IPS DF 19.7 (cell line): ENCODE measurements at regions not wholly inside any gene's neighbourhood (a gene's known extent, or its start where the extent isn't known, plus 50 kb on each side); places are given as distances from the start of the nearest gene placed in this dataset.
A peak's percentile ranks its signal among the peaks of the same experiment; 100 is the strongest.

ENCODE experiments used
- DNase-seq: peaks from one replicate; pipeline ENCODE4 v3.0.0-alpha.2; 2013; ENCODE audit warnings: low read depth, low spot score

DNA sequence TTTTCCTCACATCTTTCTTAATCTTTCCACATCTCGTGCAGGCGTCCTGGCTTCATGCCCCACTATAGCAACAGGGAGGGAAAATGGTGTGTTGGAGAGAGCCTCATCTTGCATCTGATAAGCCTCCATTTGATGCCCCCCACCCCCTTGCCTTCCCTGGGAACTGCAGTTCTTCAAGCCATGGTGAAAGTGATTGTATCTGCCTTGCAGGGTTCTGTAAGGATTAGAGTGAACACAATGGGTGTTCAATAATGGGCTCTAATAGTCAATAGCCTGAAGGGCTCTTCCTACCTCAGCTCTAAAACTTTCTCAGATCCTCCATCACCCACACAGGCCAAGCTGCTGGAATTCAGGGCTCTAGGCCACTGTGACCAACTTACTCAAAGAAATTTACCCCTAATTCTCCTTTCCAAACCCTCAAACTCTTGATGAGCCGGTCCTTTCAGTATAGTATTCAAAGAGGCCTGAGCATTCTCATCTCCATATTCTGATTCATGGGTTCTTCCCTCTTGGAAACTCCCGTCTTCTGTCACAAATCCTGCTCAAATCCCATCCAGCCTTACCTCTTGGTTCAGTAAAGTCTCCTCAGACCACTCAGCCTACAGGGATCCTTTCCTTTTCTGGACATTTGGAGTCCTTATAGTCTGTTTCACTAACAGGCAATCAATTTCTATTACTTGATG is 128.3 kb upstream of the TRIM2 start:
- DNase-seq, result no peak

DNA sequence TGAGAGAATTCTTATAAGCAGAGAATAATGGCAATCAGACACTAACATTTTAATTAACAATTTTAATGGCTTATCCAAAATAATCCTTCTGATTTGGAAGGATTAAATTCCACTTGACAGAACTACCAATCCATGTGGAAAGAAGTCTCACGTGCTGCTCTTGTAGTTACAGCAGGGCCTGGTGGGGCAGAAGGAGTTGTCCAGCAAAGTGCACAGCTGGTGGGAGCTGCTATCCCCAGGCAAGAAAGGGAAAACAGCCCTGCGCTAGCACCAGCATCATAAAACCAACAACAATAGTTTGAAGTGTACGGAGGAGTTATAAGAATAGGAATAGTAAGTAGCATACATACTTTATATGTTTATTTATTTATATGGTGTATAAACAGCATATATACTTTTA is 127.4 kb upstream of the TRIM2 start:
- no peak for DNase-seq

DNA sequence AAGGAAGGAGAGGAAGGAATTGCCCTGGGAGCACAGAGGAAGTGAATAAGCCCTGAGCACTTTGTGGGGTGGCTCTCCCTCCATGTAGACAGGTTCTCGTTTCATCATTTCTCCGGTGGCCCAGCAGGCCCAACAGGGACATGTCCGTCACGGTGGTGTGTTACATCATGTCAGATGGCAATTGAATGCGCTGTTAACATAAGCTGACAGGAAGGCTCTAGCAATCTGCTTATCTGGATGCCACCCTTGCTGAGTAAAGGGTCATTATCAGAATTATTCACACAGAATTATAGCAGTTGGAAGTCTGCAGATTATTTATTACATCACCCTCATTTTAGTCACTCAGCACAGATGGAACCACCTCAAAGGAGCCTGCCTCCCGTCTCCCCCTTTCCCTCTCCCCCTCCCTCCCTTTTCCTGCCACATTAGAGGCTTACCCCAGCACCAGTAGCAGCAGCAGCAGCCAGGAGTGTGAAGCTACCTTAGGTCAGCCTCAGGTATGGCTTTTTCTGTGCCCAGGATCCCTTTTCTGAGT is 124.3 kb upstream of the TRIM2 start:
- no peak for DNase-seq

DNA sequence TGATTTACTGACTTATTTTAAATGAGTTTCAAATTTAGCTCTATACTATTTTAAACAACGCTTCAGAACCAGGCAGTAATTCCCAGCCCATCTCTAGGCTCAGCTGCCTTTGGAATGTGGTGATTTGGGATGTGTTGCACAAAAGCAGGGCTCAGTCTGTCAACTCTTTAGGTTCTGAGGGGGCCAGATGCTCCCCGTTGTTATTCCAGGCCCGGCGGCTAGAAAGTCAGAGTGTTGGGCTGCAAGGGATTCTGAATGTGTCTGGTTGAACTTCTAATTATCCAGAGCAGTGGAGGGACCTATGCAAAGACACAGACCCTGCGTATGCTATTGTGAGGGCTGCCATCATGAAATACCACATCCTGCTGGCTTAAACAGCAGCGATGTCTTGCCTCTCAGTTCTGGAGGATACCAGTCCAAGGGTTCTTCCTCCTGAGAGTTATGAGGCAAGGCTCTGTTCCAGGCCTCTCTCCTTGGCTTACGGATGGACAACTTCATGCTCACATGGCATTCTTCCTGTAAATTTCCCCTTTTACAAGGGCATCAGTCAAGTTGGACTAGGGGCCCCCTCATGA is 123.2 kb upstream of the TRIM2 start:
- no peak for DNase-seq

DNA sequence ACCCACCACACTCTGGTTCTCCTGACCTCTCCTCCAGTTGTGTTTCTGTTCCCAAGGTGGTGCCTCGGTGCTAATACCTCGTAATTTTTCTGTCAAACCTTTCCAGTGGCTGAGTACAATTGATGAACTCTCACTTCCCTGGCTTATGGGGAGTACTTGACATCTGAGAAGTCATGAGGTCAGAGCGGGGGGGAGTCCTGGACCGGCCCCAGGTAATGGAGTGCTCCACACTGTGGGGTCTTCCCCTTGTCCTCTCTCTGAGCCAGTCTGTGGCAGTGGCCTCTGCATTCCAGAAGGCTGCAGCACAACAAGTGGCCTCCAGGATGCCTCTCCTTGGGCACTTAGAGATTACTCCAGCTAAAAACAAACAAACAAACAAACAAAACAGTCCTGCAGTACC is 122.5 kb upstream of the TRIM2 start:
- no peak for DNase-seq

DNA sequence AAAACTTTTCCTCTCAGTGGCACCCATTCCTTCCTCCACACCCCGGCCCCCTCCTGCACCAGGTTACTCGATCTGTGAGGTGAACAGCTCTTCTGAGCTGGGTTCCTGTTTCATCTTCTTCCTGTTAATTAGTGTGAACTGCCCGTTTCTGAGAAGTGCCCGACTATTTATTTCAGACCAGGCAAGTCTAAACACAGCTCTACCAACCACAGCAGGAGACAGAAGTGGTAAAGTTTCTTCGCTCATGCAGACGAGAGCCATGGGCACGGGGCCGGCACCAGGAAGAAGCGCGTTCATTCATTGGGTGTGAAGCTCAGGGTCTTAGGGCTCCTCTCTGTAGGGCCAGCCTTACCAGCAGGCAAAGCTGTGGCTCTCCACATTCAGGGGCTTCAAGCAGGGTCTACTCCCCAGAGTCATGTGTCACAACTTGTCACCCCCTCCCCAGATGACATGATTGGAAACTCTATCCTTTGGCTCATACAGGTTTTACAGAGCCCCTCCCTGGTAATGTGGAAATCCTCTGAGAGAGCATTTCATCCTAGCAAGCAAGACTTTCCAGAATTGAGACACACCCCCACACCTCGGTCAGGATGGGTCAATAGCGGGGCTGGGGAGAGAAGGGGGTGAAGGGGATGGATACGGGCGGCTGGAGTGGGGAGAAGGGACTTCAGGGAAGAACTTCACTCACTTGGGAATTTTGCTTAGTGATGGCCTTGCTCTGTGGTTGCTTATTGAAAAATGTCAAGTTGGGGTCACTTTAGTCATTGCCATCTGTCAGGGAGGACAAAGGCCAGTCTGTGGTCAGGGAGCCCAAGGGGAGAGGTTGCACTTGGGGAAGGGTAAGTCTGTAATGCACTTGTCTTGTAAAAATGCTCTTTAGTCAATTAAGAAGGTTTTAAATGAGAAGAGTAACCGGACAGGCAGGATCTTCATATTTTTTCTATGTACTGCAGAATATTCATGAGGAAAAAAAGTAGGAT is 121.6 kb upstream of the TRIM2 start:
- no peak for DNase-seq

DNA sequence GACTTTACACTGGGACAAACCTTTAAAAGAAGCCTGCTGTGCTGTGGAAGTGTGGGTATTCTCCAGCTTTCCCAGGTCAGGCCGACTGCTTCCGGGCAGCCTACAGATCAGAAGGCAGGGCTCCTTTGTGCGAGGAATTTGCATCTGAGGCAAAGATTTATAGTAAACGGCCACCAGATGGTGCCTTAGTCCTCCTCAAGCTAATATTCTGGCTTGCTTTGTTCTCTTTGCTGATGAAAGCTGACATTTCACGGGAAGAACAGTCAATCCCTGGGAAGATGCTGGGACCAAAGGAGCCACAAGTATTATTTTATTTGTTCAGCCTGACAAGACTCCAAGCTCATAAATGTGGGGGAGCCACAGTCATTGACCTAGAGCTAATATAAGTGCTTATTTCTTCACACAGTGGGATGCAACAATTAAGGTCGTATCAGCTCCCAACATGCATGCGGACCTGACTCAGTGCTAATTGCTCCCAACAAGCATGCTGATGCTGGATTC is 120.7 kb upstream of the TRIM2 start:
- peak; percentile 92 for DNase-seq

DNA sequence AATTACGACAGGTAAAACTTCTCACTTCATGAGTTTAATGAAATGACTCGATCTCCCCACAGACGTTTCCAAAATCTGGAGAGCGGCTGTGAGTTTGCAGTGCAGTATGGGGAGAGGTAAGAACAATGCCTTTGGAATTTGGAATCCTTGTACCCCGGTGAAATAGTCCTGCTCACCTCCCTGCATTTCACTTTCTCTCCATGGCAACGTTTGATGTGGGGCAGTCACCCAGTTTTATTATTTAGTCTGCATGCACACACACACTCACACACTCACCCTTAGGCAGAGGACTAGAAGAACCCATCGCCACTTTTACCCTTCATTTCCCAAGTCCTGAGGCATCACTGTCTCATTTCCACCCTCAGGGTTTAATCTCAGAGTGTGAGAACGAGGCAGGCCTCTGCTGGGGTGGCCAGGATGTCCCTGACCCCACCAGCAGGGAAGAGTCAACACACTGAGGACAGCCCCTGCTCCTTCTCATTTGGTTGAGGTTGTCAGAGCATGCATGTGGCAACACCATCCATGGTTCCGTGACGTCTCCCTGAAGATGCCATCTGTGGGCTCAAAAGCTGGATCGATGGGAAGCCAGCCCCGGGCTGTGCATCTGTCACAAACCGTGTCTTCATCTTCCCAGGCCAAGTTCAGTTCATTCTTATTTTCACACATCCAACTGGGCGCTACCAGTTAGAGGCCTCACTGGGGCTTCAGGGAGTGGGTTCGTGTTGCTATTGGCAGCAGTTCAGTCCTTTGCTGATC is 119.8 kb upstream of the TRIM2 start:
- DNase-seq, result no peak

DNA sequence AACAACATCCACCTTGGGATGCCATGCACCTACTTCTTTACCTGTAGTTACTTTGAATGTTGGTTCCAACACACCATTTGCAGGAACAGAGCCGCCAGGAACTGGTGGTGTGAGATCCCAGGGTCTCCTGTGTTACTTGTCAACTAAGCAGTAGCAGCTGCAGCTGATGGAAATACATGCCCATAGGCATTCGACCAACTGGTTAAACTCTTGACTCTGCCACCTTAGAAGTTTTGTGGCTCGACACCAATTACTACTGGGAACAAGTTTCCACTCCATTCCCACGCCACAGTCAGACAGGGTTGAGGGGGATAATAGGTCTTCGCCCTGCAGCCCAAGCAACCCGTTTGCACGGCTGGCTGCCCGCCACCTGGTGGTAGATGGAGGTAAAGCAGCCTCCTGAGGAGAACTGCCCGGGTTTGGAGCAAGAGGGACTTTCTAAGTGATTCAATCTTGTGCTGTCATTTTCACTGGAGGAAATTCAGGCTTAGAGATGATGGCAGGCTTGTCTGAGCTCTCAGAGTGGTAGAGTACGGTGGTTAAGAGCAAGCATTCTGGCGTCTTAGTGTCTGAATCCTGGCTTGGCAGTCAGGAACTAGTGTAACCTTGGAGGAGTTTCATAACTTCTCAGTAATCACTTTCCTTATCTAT is 119.1 kb upstream of the TRIM2 start:
- no peak for DNase-seq

DNA sequence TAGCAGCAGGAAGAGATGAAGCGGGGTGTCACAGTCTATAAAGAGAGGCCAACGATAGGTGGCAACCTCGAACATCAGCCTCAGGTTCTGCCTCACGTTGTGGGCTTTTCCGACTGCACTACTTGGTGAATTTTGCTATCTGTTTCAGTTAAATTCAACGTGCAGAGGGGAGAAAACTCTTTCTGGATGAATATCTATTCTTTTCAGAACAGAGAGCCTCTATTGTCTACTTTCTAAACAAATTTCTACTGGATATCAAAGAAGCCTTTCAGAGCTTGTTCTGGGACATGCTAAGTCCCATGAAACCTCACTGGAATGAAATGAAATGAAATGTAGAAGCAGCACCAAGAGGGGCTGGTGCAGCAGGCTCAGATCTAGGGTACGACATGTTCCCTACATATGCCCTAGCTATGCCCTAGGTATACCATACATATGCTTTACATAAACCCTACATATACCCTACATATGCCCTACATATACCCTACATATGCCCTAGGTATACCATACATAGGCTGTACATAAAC is 116.5 kb upstream of the TRIM2 start:
- no peak for DNase-seq

DNA sequence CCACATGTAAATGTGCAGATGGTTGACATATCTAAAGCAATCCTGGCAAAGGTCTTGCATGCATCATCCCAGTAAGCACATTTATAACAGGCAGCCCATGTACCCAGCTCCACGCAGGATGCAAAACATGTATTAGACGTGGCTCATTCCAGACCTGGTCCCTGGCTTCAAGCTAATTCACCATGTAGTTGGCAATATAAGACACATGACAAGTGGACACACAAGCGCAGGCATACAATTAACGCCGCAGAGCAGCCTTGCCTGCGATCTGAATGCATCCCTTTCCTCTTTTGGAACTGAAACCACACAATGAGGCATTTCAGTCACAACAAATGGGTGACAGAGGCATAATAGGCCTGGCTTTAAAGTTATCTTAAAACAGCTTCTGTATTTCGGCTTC is 114.5 kb upstream of the TRIM2 start:
- DNase-seq, result no peak

DNA sequence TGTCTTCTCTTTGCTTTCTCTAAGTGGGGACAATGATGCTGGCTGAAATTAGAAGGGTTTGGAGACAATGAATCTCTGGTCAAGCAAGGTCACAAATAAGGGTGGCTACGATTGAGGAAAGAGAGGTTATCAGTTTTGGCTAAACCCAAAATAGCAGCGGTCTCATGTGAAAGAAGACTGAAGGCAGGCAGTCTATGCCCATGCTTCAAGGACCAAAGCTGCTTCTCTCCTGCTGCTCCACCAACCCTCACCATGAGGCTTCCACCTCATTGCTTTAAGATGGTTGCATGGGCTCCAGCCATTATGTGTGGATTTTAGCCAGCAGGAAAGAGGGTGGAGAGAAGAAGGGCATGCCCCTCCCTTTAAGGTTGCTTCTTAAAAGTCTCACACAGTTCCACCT is 114.1 kb upstream of the TRIM2 start:
- no peak for DNase-seq

DNA sequence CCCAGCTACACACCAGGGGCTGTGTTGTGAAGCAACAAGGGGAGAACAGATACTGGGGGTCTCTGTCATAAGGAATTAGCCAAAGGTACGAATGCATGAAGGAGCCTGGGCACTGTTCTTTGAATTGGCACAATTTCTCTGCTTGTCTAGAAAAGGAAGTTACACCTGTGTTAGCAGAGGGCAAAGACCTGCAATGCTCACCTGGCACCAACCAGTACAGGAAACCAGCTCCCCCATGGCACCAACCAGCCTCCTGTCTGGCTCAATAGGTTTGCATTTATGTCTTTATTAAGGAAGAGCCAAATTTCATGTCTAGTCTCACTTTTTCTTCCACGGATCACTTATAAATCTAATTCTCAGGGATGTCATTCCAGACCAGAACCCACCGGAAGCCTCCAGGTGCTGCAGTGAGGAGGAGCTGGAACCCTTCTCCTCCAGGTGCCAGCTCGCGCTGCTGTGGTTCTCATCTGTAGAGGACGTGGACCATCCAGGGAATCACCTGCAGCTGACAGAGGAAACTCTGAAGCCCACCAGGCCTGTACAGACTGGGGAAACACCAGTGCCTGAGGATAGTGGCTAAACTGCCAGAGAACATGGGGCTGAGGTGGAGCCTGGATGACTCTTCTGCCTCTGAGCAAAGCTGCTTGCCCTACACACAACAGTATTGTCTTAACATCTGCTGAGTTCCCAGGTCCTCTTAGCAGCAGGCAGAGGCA is 113.4 kb upstream of the TRIM2 start:
- DNase-seq, result no peak

DNA sequence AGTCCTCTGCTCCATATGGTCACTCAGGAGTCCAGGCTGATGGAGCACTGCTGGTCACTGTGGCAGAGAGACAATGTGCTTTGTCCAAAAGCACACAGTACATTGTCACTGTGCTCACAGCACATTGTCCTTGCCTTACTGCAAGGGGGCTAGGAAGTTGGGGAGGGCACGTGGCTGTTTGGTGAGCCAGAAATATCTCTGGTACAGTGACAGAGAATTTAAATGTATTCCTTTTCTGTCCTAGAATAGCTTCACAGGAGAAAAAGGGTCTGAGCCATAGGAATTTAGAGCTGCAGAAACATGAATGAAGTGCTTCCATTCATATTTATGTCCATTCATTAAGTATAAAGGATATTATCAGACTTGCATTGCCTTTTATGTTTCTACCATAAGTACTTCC is 110.8 kb upstream of the TRIM2 start:
- no peak for DNase-seq

DNA sequence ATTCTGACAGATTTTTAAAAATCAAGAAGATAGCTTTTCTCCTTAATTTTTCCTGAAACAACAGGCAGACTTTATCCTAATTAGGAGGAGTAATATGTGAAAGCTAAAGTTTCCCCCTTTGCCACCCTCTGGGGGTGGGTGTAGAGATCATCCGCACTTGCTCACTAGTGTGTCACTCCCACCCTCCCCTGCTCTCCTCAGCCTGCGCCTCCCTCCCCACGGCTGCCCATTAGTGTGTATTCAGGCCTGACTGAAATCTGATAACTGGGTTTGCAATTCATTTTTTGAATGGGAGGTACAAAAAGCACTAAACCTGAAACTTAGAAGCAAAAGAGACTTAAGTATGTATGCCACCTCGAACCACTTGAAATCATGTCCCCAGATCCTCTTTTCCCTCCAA is 110.4 kb upstream of the TRIM2 start:
- no peak for DNase-seq

DNA sequence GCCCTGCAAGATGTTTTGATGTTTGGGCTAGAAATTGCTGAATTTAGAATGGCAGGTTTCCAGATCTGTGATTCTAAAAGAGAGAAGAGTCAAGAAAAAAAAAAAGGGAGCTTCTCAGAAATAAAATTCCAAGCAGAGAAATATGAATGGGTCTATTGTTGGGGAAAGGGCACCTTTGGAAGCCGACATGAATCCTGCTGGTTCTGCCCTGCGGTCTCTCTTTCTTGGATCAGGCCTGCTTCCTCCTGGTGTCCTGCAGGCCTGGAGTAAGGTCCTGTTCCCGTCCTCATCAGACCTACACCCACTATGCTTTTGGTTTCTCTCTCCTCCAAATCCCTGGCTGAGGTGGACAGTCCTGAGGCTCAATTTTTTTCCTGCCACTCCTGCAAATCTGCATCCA is 109.8 kb upstream of the TRIM2 start:
- no peak for DNase-seq

DNA sequence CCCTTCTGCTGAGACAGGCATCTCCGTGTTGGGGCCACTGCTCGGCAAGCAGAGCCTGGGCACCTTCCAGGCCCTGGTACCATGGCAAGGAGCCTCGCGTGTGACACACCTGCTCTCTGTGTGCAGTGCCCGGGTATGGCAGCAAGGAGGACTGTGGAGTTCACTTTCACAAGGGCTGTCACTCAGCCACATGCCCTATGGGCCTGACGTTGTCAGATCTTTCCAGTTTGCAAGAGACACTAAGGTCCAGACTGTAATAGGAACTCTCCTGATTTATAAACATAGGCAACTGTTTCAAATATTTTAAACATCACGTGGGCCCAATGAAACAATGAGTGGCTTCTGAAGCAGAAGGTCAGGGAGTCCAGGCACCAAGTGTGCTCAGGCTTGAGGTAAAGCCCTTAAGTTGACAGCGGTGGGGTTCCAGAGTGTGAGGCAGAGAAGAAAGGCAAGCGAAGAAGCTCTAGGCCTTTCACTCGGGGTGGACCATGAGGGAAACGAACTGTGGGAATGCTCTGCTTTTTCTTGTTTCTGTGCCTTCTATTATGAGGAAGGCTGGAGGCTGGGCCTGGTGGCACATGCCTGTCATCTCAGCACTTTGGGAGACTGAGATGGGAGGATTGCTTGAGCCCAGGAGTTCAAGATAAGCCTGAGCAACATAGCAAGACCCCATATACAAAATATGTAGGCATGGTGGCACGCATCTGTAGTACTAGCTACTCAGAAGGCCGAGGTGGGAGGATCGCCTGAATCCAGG is 108.6 kb upstream of the TRIM2 start:
- no peak for DNase-seq

DNA sequence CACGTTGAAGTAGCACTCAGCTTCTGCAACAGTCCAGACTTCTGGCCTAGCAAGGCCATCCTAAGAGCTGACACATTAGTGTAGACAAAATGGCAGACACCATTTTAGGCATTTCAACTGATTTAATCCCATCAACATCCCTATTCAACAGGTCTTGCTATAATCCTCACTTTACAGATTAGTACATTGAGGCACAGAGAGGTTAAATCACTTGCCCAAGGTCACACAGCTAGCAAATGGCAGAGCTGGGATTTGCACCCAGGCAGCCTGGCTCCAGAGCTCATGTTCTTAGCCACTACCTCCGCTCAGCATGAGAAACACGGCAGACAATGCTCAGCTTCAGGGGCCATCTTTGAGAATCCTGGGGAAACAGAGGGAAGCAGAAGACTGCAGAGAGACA is 107.9 kb upstream of the TRIM2 start:
- DNase-seq, result no peak

DNA sequence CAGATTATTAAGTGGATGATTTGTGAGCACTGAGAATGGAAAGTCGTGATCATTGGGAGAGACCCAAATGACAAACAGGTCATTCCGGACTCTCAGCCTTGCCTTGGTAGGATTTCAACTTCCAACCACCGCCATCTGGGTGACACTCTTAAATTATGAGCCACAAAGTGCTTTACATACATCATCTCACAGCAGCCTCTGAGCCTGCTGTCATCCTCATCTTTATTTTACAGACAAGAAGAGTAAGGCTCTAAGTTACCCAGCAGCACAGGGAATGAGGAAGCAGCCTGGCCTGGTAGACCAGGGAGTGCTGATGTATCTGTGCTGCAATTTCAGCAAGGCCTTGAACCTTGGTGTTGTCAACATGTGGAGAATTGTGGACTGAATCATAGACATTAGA is 105.8 kb upstream of the TRIM2 start:
- DNase-seq, result no peak
